ENCODE measurements at regions not wholly inside any gene's neighbourhood (a gene's known extent, or its start where the extent isn't known, plus 50 kb on each side); places are given as distances from the start of the nearest gene placed in this dataset.

- DNase-seq (ENCODE audit: low read depth): no peak
Observed at GRCh38 chrX:16222151-16222550, 54.9 kb downstream of the MAGEB17 start.

- DNase-seq (ENCODE audit: low read depth): no peak
Observed at GRCh38 chrX:16223385-16223784, 56.1 kb downstream of the MAGEB17 start.

GRCh38 chrX:16239211-16239610 is 71.9 kb downstream of the MAGEB17 start:
- DNase-seq (ENCODE audit: low read depth): no peak

GRCh38 chrX:16240231-16240905 is 73.1 kb downstream of the MAGEB17 start:
- no peak for DNase-seq (ENCODE audit: low read depth)

GRCh38 chrX:16240968-16241367 is 73.7 kb downstream of the MAGEB17 start:
- no peak for DNase-seq (ENCODE audit: low read depth)

GRCh38 chrX:16250296-16250695 is 83.0 kb downstream of the MAGEB17 start:
- no peak for DNase-seq (ENCODE audit: low read depth)

- DNase-seq (ENCODE audit: low read depth): no peak
Observed at GRCh38 chrX:16251782-16252181, 84.5 kb downstream of the MAGEB17 start.

- no peak for DNase-seq (ENCODE audit: low read depth)
Observed at GRCh38 chrX:16258882-16259281, 91.6 kb downstream of the MAGEB17 start.

GRCh38 chrX:16267431-16267830 is 100.2 kb downstream of the MAGEB17 start:
- no peak for DNase-seq (ENCODE audit: low read depth)

- no peak for DNase-seq (ENCODE audit: low read depth)
Observed at GRCh38 chrX:16268206-16268605, 100.9 kb downstream of the MAGEB17 start.

GRCh38 chrX:16278927-16279326 is 111.6 kb downstream of the MAGEB17 start:
- no peak for DNase-seq (ENCODE audit: low read depth)

- no peak for DNase-seq (ENCODE audit: low read depth)
Observed at GRCh38 chrX:16282209-16282608, 114.9 kb downstream of the MAGEB17 start.

- DNase-seq (ENCODE audit: low read depth): no peak
Observed at GRCh38 chrX:16284842-16285241, 117.6 kb downstream of the MAGEB17 start.

- no peak for DNase-seq (ENCODE audit: low read depth)
Observed at GRCh38 chrX:16290997-16291396, 123.7 kb downstream of the MAGEB17 start.

GRCh38 chrX:16300831-16301230 is 133.6 kb downstream of the MAGEB17 start:
- DNase-seq (ENCODE audit: low read depth): no peak

- DNase-seq (ENCODE audit: low read depth): no peak
Observed at GRCh38 chrX:16304751-16305150, 137.5 kb downstream of the MAGEB17 start.

- no peak for DNase-seq (ENCODE audit: low read depth)
Observed at GRCh38 chrX:16305187-16305586, 137.9 kb downstream of the MAGEB17 start.

GRCh38 chrX:16307950-16308349 is 140.7 kb downstream of the MAGEB17 start:
- no peak for DNase-seq (ENCODE audit: low read depth)

GRCh38 chrX:16308773-16309172 is 141.5 kb downstream of the MAGEB17 start:
- no peak for DNase-seq (ENCODE audit: low read depth)

GRCh38 chrX:16310326-16310725 is 143.0 kb downstream of the MAGEB17 start:
- DNase-seq (ENCODE audit: low read depth): no peak

GRCh38 chrX:16311671-16312070 is 144.4 kb downstream of the MAGEB17 start:
- DNase-seq (ENCODE audit: low read depth): no peak

- DNase-seq (ENCODE audit: low read depth): no peak
Observed at GRCh38 chrX:16312761-16313623, 145.7 kb downstream of the MAGEB17 start.

GRCh38 chrX:16316331-16316730 is 149.1 kb downstream of the MAGEB17 start:
- no peak for DNase-seq (ENCODE audit: low read depth)

- DNase-seq (ENCODE audit: low read depth): no peak
Observed at GRCh38 chrX:16319929-16320328, 152.6 kb downstream of the MAGEB17 start.

All from stimulated activated CD8-positive, alpha-beta memory T cell treated with anti-CD3 and anti-CD28 coated beads, Interleukin-7, amount 100 ng/mL, for 24 hours (primary cell).